ENCODE measurements at regions not wholly inside any gene's neighbourhood (a gene's known extent, or its start where the extent isn't known, plus 50 kb on each side); places are given as distances from the start of the nearest gene placed in this dataset.

DNA sequence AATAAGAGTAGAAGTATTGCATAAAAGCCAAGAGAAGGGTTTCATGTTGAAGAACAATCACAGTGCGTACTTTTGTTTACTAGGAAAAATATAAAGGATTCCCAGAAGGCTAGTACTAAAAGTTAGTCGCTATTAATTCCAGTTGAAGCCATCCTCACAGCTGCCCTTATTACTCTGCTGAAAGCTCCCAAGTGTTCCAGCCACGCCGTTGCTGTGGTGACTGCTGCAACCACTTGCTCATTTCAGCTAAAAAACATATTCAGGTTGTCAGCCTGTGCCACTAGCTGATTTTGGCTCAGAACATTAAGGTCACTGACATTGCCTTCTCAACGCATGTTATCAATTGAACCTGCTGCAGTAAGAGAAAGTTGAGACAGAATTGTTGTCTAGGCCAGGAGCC, 87.1 kb upstream of the FNDC3A start:
- Histone ChIP-seq H3K4me1 (peaks cover 0 to 15% (median 5%) of the 10 kb centered on the region in 4 donors), H3K36me3 (no peaks in the 10 kb centered on the region), H3K9me3 (no peaks in the 10 kb centered on the region), H3K27ac (no peak overlapping the region), H3K27me3 (no peaks in the 10 kb centered on the region), H3K4me3 (no peak overlapping the region)
- DNase-seq, result no peak
- intact Hi-C loops (cut with DNase I; ENCODE audit: low total_unique reads), result no loop called here
- no peak for TF ChIP-seq EP300 (IDR thresholded peaks at IDR 0.05)
- no peak for TF ChIP-seq CTCF (IDR thresholded peaks at IDR 0.05)
- TF ChIP-seq POLR2A (IDR thresholded peaks at IDR 0.05), result no peak
- TF ChIP-seq POLR2AphosphoS5 (IDR thresholded peaks at IDR 0.05), result no peak
- WGBS, 5 donors, result 84 to 95% (median 87%) methylated on average over 5 of the region's 5 CpGs

DNA sequence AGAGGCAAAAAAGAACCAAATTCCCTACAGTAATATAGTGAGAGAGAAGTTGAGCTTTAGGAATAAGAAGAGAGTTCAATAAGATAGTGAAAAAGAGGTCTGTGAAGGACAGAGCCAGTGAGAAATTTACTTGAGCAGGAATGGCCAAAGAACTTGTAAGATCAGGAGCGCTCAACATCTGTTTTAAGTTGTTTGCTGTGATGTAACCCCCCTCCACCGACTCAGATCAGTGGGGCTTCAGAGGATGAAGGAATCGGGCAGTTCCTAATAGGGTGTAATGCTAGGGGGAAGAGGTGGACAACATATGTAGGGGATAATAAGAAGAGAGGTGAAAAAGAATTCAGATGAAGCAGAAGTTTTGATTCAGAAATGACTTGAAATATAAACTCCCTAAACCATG, 85.3 kb upstream of the FNDC3A start:
- H3K4me1 ChIP-seq, result peaks cover 0 to 15% (median 3%) of the 10 kb centered on the region in 4 donors
- intact Hi-C loops (cut with DNase I; ENCODE audit: low total_unique reads), result no loop called here
- H3K27me3 ChIP-seq, result no peaks in the 10 kb centered on the region
- no peak overlapping the region for H3K27ac ChIP-seq
- no peak for TF ChIP-seq POLR2AphosphoS5 (IDR thresholded peaks at IDR 0.05)
- TF ChIP-seq POLR2A (IDR thresholded peaks at IDR 0.05), result no peak
- no peak for TF ChIP-seq EP300 (IDR thresholded peaks at IDR 0.05)
- no peak for TF ChIP-seq CTCF (IDR thresholded peaks at IDR 0.05)
- DNase-seq, result no peak
- H3K9me3 ChIP-seq, result no peaks in the 10 kb centered on the region
- 62 to 76% (median 66%) methylated on average over 3 of the region's 3 CpGs for WGBS, 5 donors
- H3K4me3 ChIP-seq, result no peak overlapping the region
- no peaks in the 10 kb centered on the region for H3K36me3 ChIP-seq

DNA sequence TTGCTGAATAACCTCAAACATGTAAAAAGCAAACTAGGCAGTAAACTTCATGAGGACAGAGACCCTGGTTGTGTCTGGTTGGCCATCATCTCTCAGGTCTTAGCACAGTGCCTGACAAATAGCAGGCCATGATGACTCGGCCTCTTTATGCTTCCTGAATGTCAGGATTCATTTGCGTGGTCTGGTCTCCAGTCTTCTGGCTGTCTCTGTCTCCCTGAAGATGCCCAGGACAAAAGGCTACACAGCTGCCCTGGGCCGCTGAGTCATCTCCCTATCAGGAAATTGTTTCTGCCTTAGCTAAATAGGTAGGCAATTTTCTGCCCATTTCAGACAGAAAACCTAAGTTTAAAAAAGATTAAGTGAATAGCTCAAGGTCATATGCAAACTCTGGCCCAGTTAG, 84.1 kb upstream of the FNDC3A start:
- Histone ChIP-seq H3K9me3 (no peaks in the 10 kb centered on the region), H3K4me3 (no peak overlapping the region), H3K36me3 (no peaks in the 10 kb centered on the region), H3K4me1 (peaks cover 0 to 15% (median 3%) of the 10 kb centered on the region in 4 donors), H3K27ac (peak overlapping the region in 1 of 5 donors; percentile 4), H3K27me3 (no peaks in the 10 kb centered on the region)
- no peak for DNase-seq
- no peak for TF ChIP-seq POLR2AphosphoS5 (IDR thresholded peaks at IDR 0.05)
- no peak for TF ChIP-seq POLR2A (IDR thresholded peaks at IDR 0.05)
- no peak for TF ChIP-seq CTCF (IDR thresholded peaks at IDR 0.05)
- no peak for TF ChIP-seq EP300 (IDR thresholded peaks at IDR 0.05)
- 69 to 83% (median 77%) methylated on average over 3 of the region's 3 CpGs for WGBS, 5 donors
- intact Hi-C loops (cut with DNase I; ENCODE audit: low total_unique reads), result no loop called here

- TF ChIP-seq POLR2AphosphoS5 (IDR thresholded peaks at IDR 0.05) (no peak), CTCF (IDR thresholded peaks at IDR 0.05) (no peak), EP300 (IDR thresholded peaks at IDR 0.05) (no peak), POLR2A (IDR thresholded peaks at IDR 0.05) (no peak)
- Histone ChIP-seq H3K9me3 (no peaks in the 10 kb centered on the region), H3K27me3 (no peaks in the 10 kb centered on the region), H3K4me1 (peaks cover 0 to 15% (median 3%) of the 10 kb centered on the region in 4 donors), H3K4me3 (no peak overlapping the region), H3K36me3 (no peaks in the 10 kb centered on the region), H3K27ac (peak overlapping the region in 1 of 5 donors; percentile 4)
- DNase-seq, result peak in 1 of 2 donors; percentile 18
- WGBS, 5 donors, result 13 to 30% (median 15%) methylated on average over 2 of the region's 2 CpGs
- intact Hi-C loops (cut with DNase I; ENCODE audit: low total_unique reads), result no loop called here
Measured at GRCh38 chr13:48892053-48892687, 83.5 kb upstream of the FNDC3A start.
